ENCODE measurements at regions not wholly inside any gene's neighbourhood (a gene's known extent, or its start where the extent isn't known, plus 50 kb on each side); places are given as distances from the start of the nearest gene placed in this dataset.

- POLR2A ChIA-PET: no interaction called here
- TF ChIP-seq KLF1 (tag by site-specific recombination; IDR thresholded peaks at IDR 0.05): no peak
- no peak for TF ChIP-seq ZNF521 (tag by site-specific recombination; IDR thresholded peaks at IDR 0.05)
- no peak for TF ChIP-seq ZNF423 (tag by site-specific recombination; IDR thresholded peaks at IDR 0.05)
- TF ChIP-seq ZNF132 (tag by site-specific recombination; IDR thresholded peaks at IDR 0.05; ENCODE audit: borderline replicate concordance): no peak
- TF ChIP-seq CTCF (tag by site-specific recombination; IDR thresholded peaks at IDR 0.05): no peak
- TF ChIP-seq BCL11A (tag by site-specific recombination; IDR thresholded peaks at IDR 0.05; ENCODE audit: low read depth): no peak
- no peaks in the 10 kb centered on the region for H3K4me1 ChIP-seq (ENCODE audit: control insufficient read depth, insufficient read depth, low read length)
- no peak overlapping the region for H3K4me3 ChIP-seq (ENCODE audit: low read depth, low read length)
- no peaks in the 10 kb centered on the region for H3K36me3 ChIP-seq (ENCODE audit: control insufficient read depth in 2 of 2, insufficient read depth in 1 of 2, low read length in 2 of 2)
- no peaks in the 10 kb centered on the region for H3K9me3 ChIP-seq (ENCODE audit: control insufficient read depth, insufficient read depth, low read depth, low read length)
- CTCF ChIA-PET: interaction anchor here (0.7 kb wide), 1 partner anchor 55 kb away, joined by 3 read pairs; no protein-coding TSS in a partner anchor
- H3K27ac ChIP-seq (ENCODE audit: extremely low read depth, low read depth, low read length): no peak overlapping the region
These were observed 602.0 kb downstream of the EFNA5 start for GRCh38 chr5:107068782-107069181.

- ChIA-PET POLR2A (no interaction called here), CTCF (interaction anchor here (0.9 kb wide), 1 partner anchor 8 kb away, joined by 3 read pairs; no protein-coding TSS in a partner anchor)
- H3K4me3 ChIP-seq (ENCODE audit: low read depth, low read length): no peak overlapping the region
- H3K27ac ChIP-seq (ENCODE audit: extremely low read depth, low read depth, low read length): no peak overlapping the region
- no peaks in the 10 kb centered on the region for H3K36me3 ChIP-seq (ENCODE audit: control insufficient read depth in 2 of 2, insufficient read depth in 1 of 2, low read length in 2 of 2)
- TF ChIP-seq ZNF747 (tag by site-specific recombination; IDR thresholded peaks at IDR 0.05) (no peak), ZNF148 (tag by site-specific recombination; IDR thresholded peaks at IDR 0.05; ENCODE audit: borderline replicate concordance) (no peak), KLF8 (tag by site-specific recombination; IDR thresholded peaks at IDR 0.05) (no peak), ZSCAN30 (tag by site-specific recombination; IDR thresholded peaks at IDR 0.05) (no peak), KLF7 (tag by site-specific recombination; IDR thresholded peaks at IDR 0.05; ENCODE audit: borderline replicate concordance) (no peak), ZNF48 (tag by site-specific recombination; IDR thresholded peaks at IDR 0.05) (no peak), PRDM2 (tag by site-specific recombination; IDR thresholded peaks at IDR 0.05; ENCODE audit: borderline replicate concordance) (no peak)
- H3K9me3 ChIP-seq (ENCODE audit: control insufficient read depth, insufficient read depth, low read depth, low read length): no peaks in the 10 kb centered on the region
- H3K4me1 ChIP-seq (ENCODE audit: control insufficient read depth, insufficient read depth, low read length): no peaks in the 10 kb centered on the region
These were observed 603.3 kb downstream of the EFNA5 start for GRCh38 chr5:107067395-107067794.

All from HEK293 (cell line).